DMS 273 (cell line): ENCODE measurements at regions not wholly inside any gene's neighbourhood (a gene's known extent, or its start where the extent isn't known, plus 50 kb on each side); places are given as distances from the start of the nearest gene placed in this dataset.

Experiments
- DNase-seq: peaks from one replicate; lab custom pipeline; 2025; ENCODE audit not compliant: unreplicated experiment; lab: John Stamatoyannopoulos, UW

GRCh38 chr11:122453586-122453985, 201.9 kb upstream of the UBASH3B start:
- no peak for DNase-seq

GRCh38 chr11:122451911-122452310, 203.6 kb upstream of the UBASH3B start:
- DNase-seq: no peak

GRCh38 chr11:122441666-122442035, 213.9 kb upstream of the UBASH3B start:
- DNase-seq: peak; percentile 7

- peak; percentile 47 for DNase-seq
Measured at GRCh38 chr11:122440811-122441665, 214.5 kb upstream of the UBASH3B start.

- DNase-seq: peak; percentile 56
Measured at GRCh38 chr11:122439866-122440810, 215.4 kb upstream of the UBASH3B start.

- no peak for DNase-seq
Measured at GRCh38 chr11:122436188-122436555, 219.3 kb upstream of the UBASH3B start.

GRCh38 chr11:122435540-122436187, 219.9 kb upstream of the UBASH3B start:
- DNase-seq: no peak

GRCh38 chr11:122434786-122435185, 220.7 kb upstream of the UBASH3B start:
- no peak for DNase-seq

GRCh38 chr11:122430490-122430889, 225.0 kb upstream of the UBASH3B start:
- DNase-seq: no peak

GRCh38 chr11:122426073-122426472, 229.4 kb upstream of the UBASH3B start:
- no peak for DNase-seq

- no peak for DNase-seq
Measured at GRCh38 chr11:122424636-122425035, 230.9 kb upstream of the UBASH3B start.

GRCh38 chr11:122423886-122424285, 231.6 kb upstream of the UBASH3B start:
- DNase-seq: no peak

- no peak for DNase-seq
Measured at GRCh38 chr11:122423273-122423672, 232.2 kb upstream of the UBASH3B start.

GRCh38 chr11:122422682-122423081, 232.8 kb upstream of the UBASH3B start:
- no peak for DNase-seq

GRCh38 chr11:122421702-122422101, 233.8 kb upstream of the UBASH3B start:
- DNase-seq: no peak

- no peak for DNase-seq
Measured at GRCh38 chr11:122418032-122418431, 237.5 kb upstream of the UBASH3B start.

GRCh38 chr11:122414406-122415018, 241.0 kb upstream of the UBASH3B start:
- no peak for DNase-seq

- DNase-seq: no peak
Measured at GRCh38 chr11:122413677-122414076, 241.8 kb upstream of the UBASH3B start.

- no peak for DNase-seq
Measured at GRCh38 chr11:122412581-122412980, 242.9 kb upstream of the UBASH3B start.

GRCh38 chr11:122406466-122406865, 249.1 kb upstream of the UBASH3B start:
- DNase-seq: no peak
